ENCODE measurements at regions not wholly inside any gene's neighbourhood (a gene's known extent, or its start where the extent isn't known, plus 50 kb on each side); places are given as distances from the start of the nearest gene placed in this dataset.

DNA sequence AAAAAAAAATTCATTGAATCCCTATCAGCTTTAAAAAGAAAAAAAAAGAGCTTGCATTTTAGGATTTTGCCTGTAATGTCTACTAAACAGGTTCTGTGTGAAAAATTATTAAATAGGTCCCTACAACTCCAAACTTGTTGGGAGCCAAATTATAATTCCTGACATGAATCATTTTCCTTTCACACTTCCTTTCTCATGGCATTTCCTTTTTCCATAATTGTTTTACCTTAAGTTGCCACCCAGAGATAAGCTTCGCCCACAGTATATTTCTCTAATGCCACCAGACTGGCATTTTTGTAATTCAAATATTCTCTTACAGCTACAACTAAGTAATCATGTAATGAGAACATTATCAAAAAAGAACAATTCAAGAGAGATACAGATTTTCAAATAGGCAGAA is 348.8 kb downstream of the EFNA5 start:
- in situ Hi-C loops (cut with MboI; ENCODE audit: low sequenced_read_pairs) (no loop called here), dilution Hi-C loops (cut with HindIII; ENCODE audit: low sequenced_read_pairs, unreplicated experiment) (no loop called here), intact Hi-C loops (cut with micrococcal nuclease) (no loop called here)
- H4K20me1 ChIP-seq (ENCODE audit: insufficient read depth, low read length): no peaks in the 10 kb centered on the region
- no CpG with 5 or more reads among the region's 1 CpG for WGBS, 2 experiments (ENCODE audit: extremely low coverage in 2 of 2, insufficient read length in 1 of 2)
- H3K18ac ChIP-seq (ENCODE audit: low read depth, low read length): no peak overlapping the region
- no peak overlapping the region for H2AK9ac ChIP-seq (replicated peaks; ENCODE audit: low read depth, low read length, poor library complexity)
- ATAC-seq (ENCODE audit: low read depth): no peak
- H2AFZ ChIP-seq (replicated peaks; ENCODE audit: low read length, poor library complexity): no peak overlapping the region
- no peaks in the 10 kb centered on the region for H3K27me3 ChIP-seq (ENCODE audit: control insufficient read depth, insufficient read depth, low read length)
- CTCF ChIA-PET: no interaction called here
- TF ChIP-seq MXI1 (IDR thresholded peaks at IDR 0.05; ENCODE audit: borderline replicate concordance, low read depth, low read length): no peak
- TF ChIP-seq CHD1 (IDR thresholded peaks at IDR 0.05; ENCODE audit: low read depth, low read length): no peak
- TF ChIP-seq RCOR1 (IDR thresholded peaks at IDR 0.05; ENCODE audit: insufficient replicate concordance, low read length): no peak
- no peaks in the 10 kb centered on the region; the same call in 1 of the 2 replicates for H3K4me1 ChIP-seq (ENCODE audit: control insufficient read depth, insufficient read depth, low read length)
- no peak overlapping the region for H3K56ac ChIP-seq (ENCODE audit: extremely low read depth, insufficient read depth, low read length)
- H4K5ac ChIP-seq (ENCODE audit: low read depth, low read length): no peak overlapping the region
- no peak overlapping the region for H2BK15ac ChIP-seq (ENCODE audit: low read depth, low read length)
- no peaks in the 10 kb centered on the region for H3K36me3 ChIP-seq (ENCODE audit: control insufficient read depth, insufficient read depth, low read length)
- no peak overlapping the region for H3K14ac ChIP-seq (replicated peaks; ENCODE audit: low read depth, low read length)
- DNase-seq: no peak
- no peak overlapping the region for H3K4me2 ChIP-seq (ENCODE audit: low read depth, low read length)
- no peak overlapping the region for H3K4me3 ChIP-seq (ENCODE audit: insufficient read depth, low read depth, low read length)
- no peak overlapping the region for H2BK120ac ChIP-seq (ENCODE audit: low read depth, low read length)
- H2BK20ac ChIP-seq (ENCODE audit: low read depth, low read length): no peak overlapping the region
- no peaks in the 10 kb centered on the region for H3K79me1 ChIP-seq (ENCODE audit: low read depth in 1 of 2, low read length in 2 of 2)
- no peak overlapping the region for H4K91ac ChIP-seq (ENCODE audit: insufficient read depth, low read depth, low read length)
- no peak overlapping the region for H3K23ac ChIP-seq (ENCODE audit: low read depth, low read length)
- H3K9me1 ChIP-seq (ENCODE audit: insufficient read depth, low read length): no peaks in the 10 kb centered on the region
- H2AK5ac ChIP-seq (ENCODE audit: low read depth, low read length): no peak overlapping the region
- H2BK5ac ChIP-seq (ENCODE audit: low read depth, low read length, poor library complexity, severe bottlenecking): no peak overlapping the region
- H3K4ac ChIP-seq (ENCODE audit: low read depth, low read length): no peak overlapping the region
- H3K27ac ChIP-seq (ENCODE audit: insufficient read depth, low read length): no peak overlapping the region
- H3K9ac ChIP-seq (ENCODE audit: low read depth, low read length): no peak overlapping the region
- POLR2A ChIA-PET (ENCODE audit: unreplicated experiment): no interaction called here
- no TSS peak for BruUV-seq (replicated peaks)
- H3K9me3 ChIP-seq (ENCODE audit: control insufficient read depth, insufficient read depth, low read length): no peaks in the 10 kb centered on the region
- no peak overlapping the region for H4K8ac ChIP-seq (ENCODE audit: low read depth in 2 of 2, low read length in 2 of 2)

All from IMR-90 (cell line).